Choroid plexus epithelial cell (primary cell): ENCODE measurements at regions not wholly inside any gene's neighbourhood (a gene's known extent, or its start where the extent isn't known, plus 50 kb on each side); places are given as distances from the start of the nearest gene placed in this dataset.
A peak's percentile ranks its signal among the peaks of the same experiment; 100 is the strongest.

Source experiments
- DNase-seq: peaks from one replicate; pipeline ENCODE4 v3.0.0-alpha.2; 2010; ENCODE audit warnings: low read depth
- H3K4me3 ChIP-seq: 2 replicates; pipeline ENCODE4 v1.5.1; 2011; ENCODE audit warnings: low read depth, mild to moderate bottlenecking, control low read depth, low read length, moderate library complexity
- TF ChIP-seq, protein P1 (sequence below): conservative IDR thresholded peaks from 2 replicates; pipeline ENCODE4 v1.5.1; 2011; ENCODE audit warnings: low read depth, mild to moderate bottlenecking, control low read depth, inconsistent platforms, low read length, moderate library complexity

GRCh38 chr5:142221091-142221860, 103.5 kb downstream of the SPRY4 start:
- H3K4me3 ChIP-seq = no peak overlapping the region

GRCh38 chr5:142219146-142219545, 105.7 kb downstream of the SPRY4 start:
- TF ChIP-seq, protein P1, sequence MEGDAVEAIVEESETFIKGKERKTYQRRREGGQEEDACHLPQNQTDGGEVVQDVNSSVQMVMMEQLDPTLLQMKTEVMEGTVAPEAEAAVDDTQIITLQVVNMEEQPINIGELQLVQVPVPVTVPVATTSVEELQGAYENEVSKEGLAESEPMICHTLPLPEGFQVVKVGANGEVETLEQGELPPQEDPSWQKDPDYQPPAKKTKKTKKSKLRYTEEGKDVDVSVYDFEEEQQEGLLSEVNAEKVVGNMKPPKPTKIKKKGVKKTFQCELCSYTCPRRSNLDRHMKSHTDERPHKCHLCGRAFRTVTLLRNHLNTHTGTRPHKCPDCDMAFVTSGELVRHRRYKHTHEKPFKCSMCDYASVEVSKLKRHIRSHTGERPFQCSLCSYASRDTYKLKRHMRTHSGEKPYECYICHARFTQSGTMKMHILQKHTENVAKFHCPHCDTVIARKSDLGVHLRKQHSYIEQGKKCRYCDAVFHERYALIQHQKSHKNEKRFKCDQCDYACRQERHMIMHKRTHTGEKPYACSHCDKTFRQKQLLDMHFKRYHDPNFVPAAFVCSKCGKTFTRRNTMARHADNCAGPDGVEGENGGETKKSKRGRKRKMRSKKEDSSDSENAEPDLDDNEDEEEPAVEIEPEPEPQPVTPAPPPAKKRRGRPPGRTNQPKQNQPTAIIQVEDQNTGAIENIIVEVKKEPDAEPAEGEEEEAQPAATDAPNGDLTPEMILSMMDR = no peak
- H3K4me3 ChIP-seq = no peak overlapping the region
- DNase-seq = no peak

More at GRCh38 chr5:142221091-142221860, 103.5 kb downstream of the SPRY4 start:
- DNase-seq = peak; percentile 23
- TF ChIP-seq, protein P1 = peak; percentile 31

DNA sequence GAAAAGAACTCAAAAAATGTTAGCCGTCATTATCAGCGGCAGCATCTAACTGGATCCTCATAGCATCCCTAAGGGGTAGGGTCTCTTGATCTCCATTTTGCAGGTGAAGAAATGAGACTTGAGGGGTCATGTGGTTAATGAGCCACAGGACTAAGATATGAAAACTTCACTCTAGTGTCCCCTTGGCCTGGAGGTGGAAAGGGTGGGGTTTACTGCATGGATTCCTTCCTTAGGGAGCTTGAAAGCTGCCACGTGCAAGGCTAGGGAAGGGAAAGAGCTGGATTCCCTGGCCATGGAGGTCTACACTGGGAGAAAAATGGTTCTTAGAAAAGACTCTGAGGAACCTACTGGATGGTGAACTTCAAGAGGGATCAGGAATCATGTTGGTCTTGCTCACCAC, 107.9 kb downstream of the SPRY4 start:
- TF ChIP-seq, protein P1 = no peak
- no peak for DNase-seq
- no peak overlapping the region for H3K4me3 ChIP-seq

- peak overlapping the region; percentile 12 for H3K4me3 ChIP-seq
- TF ChIP-seq, protein P1 = peak; percentile 17
- DNase-seq = peak; percentile 98
Observed at GRCh38 chr5:142215915-142216681, 107.5 kb downstream of the NDFIP1 start.

DNA sequence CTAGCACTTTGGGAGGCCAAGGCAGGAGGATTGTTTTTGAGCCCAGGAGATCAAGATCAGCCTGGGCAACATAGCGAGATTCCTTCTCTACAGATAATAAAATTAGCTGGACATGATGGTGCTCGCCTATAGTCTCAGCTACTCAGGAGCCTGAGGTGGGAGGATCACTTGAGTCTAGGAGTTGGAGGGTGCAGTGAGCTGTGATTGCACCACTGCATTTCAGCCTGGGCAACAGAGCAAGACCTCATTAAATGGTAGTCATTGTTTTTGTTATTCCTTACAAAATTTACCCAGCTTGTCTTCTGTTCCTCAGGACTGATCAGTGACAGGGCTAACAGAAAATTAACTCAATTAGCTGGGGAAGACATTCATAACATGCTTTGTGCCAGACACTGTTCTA, 104.5 kb downstream of the NDFIP1 start:
- no peak for DNase-seq
- TF ChIP-seq, protein P1 = no peak
- H3K4me3 ChIP-seq = no peak overlapping the region

DNA sequence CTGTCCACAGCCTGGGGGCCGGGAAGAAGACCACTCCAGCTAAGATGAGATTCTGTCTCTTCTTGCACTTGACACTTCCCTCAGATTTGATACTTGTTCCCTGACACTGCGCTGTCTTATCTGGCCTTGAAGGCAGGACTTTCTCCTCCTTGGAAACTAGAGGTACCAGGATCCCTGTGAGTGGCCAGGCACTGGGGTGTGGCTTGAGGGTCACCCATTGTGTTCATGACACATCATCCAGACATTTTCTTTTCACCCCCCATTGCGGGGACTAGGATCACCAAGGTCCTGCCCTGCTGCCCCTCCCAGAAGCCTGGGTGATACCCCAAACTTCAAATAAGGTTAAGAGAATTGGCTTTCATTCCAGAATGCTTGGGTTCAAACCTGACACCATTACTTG, 103.3 kb downstream of the NDFIP1 start:
- H3K4me3 ChIP-seq = no peak overlapping the region
- DNase-seq = no peak
- TF ChIP-seq, protein P1 = no peak
